Mammary epithelial cell (primary cell): ENCODE measurements at regions not wholly inside any gene's neighbourhood (a gene's known extent, or its start where the extent isn't known, plus 50 kb on each side); places are given as distances from the start of the nearest gene placed in this dataset.

Source experiments
- CTCF ChIP-seq, 2 donors: IDR thresholded peaks in 1 of 2; conservative IDR thresholded peaks in 1 of 2; 2 replicates each; pipeline ENCODE4 v1.5.1; 2011 to 2012; ENCODE audit warnings: inconsistent platforms in 2 of 2, low read length in 2 of 2, mild to moderate bottlenecking in 2 of 2, control low read depth in 1 of 2, low read depth in 1 of 2; ENCODE audit not compliant: insufficient read depth in 1 of 2; ENCODE audit errors: extremely low read depth in 1 of 2
- EZH2 ChIP-seq: IDR thresholded peaks from 2 replicates; pipeline ENCODE4 v1.6.1; 2012; ENCODE audit warnings: low read length, inconsistent platforms, borderline replicate concordance

- no peak for TF ChIP-seq CTCF (conservative IDR thresholded peaks at IDR 0.05 in 1 of 2, IDR thresholded peaks at IDR 0.05 in 1 of 2; ENCODE audit: extremely low read depth in 1 of 2, insufficient read depth in 1 of 2, low read depth in 1 of 2, low read length in 2 of 2)
- TF ChIP-seq EZH2 = no peak
Observed at GRCh38 chr18:78239090-78239457, 740.5 kb upstream of the SALL3 start.
